Psoas muscle (tissue), 7 donors: ENCODE measurements at regions not wholly inside any gene's neighbourhood (a gene's known extent, or its start where the extent isn't known, plus 50 kb on each side); places are given as distances from the start of the nearest gene placed in this dataset.

Experiments used
- ATAC-seq, 4 donors: fragments of 200-7000 bp; cut with Tn5 transposase; one replicate each; pipeline ENCODE4 v1.9.1; 2020; ENCODE audit warnings: moderate library complexity in 3 of 4, mild to moderate bottlenecking in 2 of 4
- DNase-seq, 2 donors: peaks; one replicate each; pipeline ENCODE4 v3.0.0-alpha.2; 2020
- H3K27ac ChIP-seq: fragments of 200-600 bp; one replicate; pipeline ENCODE4 v1.8.0; 2022
- H3K27me3 ChIP-seq, 3 donors: fragments of 200-600 bp in 1 of 3; one replicate each; pipeline versions ENCODE4 v1.6.1 to v1.8.0; 2013 to 2022; ENCODE audit warnings: low read length in 2 of 3, mild to moderate bottlenecking in 2 of 3, moderate library complexity in 1 of 3; ENCODE audit not compliant: insufficient read depth in 3 of 3
- H3K36me3 ChIP-seq, 2 donors: fragments of 200-600 bp in 1 of 2; one replicate each; pipeline versions ENCODE4 v1.6.1 to v1.8.0; 2013 to 2022; ENCODE audit warnings: low read depth in 1 of 2, mild to moderate bottlenecking in 1 of 2, moderate library complexity in 1 of 2; ENCODE audit not compliant: insufficient read depth in 1 of 2
- H3K4me1 ChIP-seq: fragments of 200-600 bp; one replicate; pipeline ENCODE4 v1.8.0; 2022
- H3K4me3 ChIP-seq: fragments of 200-600 bp; one replicate; pipeline ENCODE4 v1.8.0; 2022; ENCODE audit warnings: mild to moderate bottlenecking
- H3K9me3 ChIP-seq: fragments of 200-600 bp; one replicate; pipeline ENCODE4 v1.8.0; 2022
- CTCF ChIP-seq: fragments of 200-600 bp; IDR thresholded peaks from one replicate; pipeline ENCODE4 v1.8.0; 2022; ENCODE audit warnings: antibody characterized with exemption
- WGBS, 3 donors: extraction: QIAGEN DNeasy Blood & Tissue Kit; methylation state at CpG; one replicate each; pipeline versions ENCODE4 v1.1.6 to v1.1.7; 2013; 5-methylcytosine and 5-hydroxymethylcytosine counted together
- intact Hi-C, 2 donors: fragments of 100-400 bp; cut with DNase I; formaldehyde crosslinking; loops; one replicate each; pipeline versions ENCODE4 v1.11.0 to v1.14.2; 2022
- donor health status: healthy with polysubstance abuse.
- donor health status: DM: no; HTN: no; CAD: no; lungs with moderate emphysema.
- donor health status: Bipolar disorder and iron deficiency.
- donor health status: healthy.
- donor health status: DM: yes; HTN: yes; CAD: no.
- donor health status: DM: no; HTN: no; CAD: no.
- donor health status: DM: yes; HTN: yes; CAD: no.

- Histone ChIP-seq H3K4me3 (no peak overlapping the region), H3K36me3 (no peaks in the 10 kb centered on the region), H3K27ac (no peak overlapping the region), H3K9me3 (no peaks in the 10 kb centered on the region), H3K27me3 (no peaks in the 10 kb centered on the region), H3K4me1 (no peaks in the 10 kb centered on the region)
- TF ChIP-seq CTCF, result no peak
- ATAC-seq (no peak), DNase-seq (no peak)
- intact Hi-C loops, result no loop called here
- 77 to 80% (median 78%) methylated on average over 3 of the region's 3 CpGs for WGBS, 3 donors
Measured at GRCh38 chr18:65943268-65943667, 192.5 kb downstream of the CDH7 start.

- no peaks in the 10 kb centered on the region for H3K9me3 ChIP-seq
- no peak for ATAC-seq
- H3K4me3 ChIP-seq, result no peak overlapping the region
- no peak for DNase-seq
- no peaks in the 10 kb centered on the region for H3K36me3 ChIP-seq
- no peaks in the 10 kb centered on the region for H3K4me1 ChIP-seq
- no peaks in the 10 kb centered on the region for H3K27me3 ChIP-seq
- TF ChIP-seq CTCF, result no peak
- no peak overlapping the region for H3K27ac ChIP-seq
- intact Hi-C loops, result no loop called here
- 60 to 76% (median 67%) methylated on average over 1 of the region's 1 CpG for WGBS, 3 donors
Measured at GRCh38 chr18:65942854-65943253, 192.0 kb downstream of the CDH7 start.

- Histone ChIP-seq H3K27me3 (no peaks in the 10 kb centered on the region), H3K9me3 (no peaks in the 10 kb centered on the region), H3K36me3 (no peaks in the 10 kb centered on the region), H3K4me3 (no peak overlapping the region), H3K4me1 (no peaks in the 10 kb centered on the region), H3K27ac (no peak overlapping the region)
- DNase-seq (no peak), ATAC-seq (no peak)
- TF ChIP-seq CTCF, result no peak
- 61 to 74% (median 71%) methylated on average over 2 of the region's 2 CpGs for WGBS, 3 donors
- intact Hi-C loops, result no loop called here
Measured at GRCh38 chr18:65942104-65942503, 191.3 kb downstream of the CDH7 start.

GRCh38 chr18:65941482-65941881 is 190.7 kb downstream of the CDH7 start:
- no peak for ATAC-seq
- no peaks in the 10 kb centered on the region for H3K27me3 ChIP-seq
- no peaks in the 10 kb centered on the region for H3K9me3 ChIP-seq
- H3K4me1 ChIP-seq, result no peaks in the 10 kb centered on the region
- DNase-seq, result no peak
- 75 to 95% (median 91%) methylated on average over 4 of the region's 4 CpGs for WGBS, 3 donors
- no peaks in the 10 kb centered on the region for H3K36me3 ChIP-seq
- no peak overlapping the region for H3K4me3 ChIP-seq
- TF ChIP-seq CTCF, result no peak
- no peak overlapping the region for H3K27ac ChIP-seq
- intact Hi-C loops, result no loop called here
